Progenitor cell of endocrine pancreas (in vitro differentiated cells): ENCODE measurements at regions not wholly inside any gene's neighbourhood (a gene's known extent, or its start where the extent isn't known, plus 50 kb on each side); places are given as distances from the start of the nearest gene placed in this dataset.
"Not testable (repeated sequence)": the region's sequence is repeated elsewhere in the genome, so short reads cannot be mapped to it uniquely, and the experiment has no call there.

Experiments
- DNase-seq: peaks from one replicate; pipeline ENCODE4 v3.0.0; 2021; ENCODE audit warnings: low spot score; ENCODE audit not compliant: unreplicated experiment
- H3K27ac Mint-ChIP-seq: 2 replicates; pipeline ENCODE4 v1.8.0; 2021; ENCODE audit warnings: mild to moderate bottlenecking, moderate library complexity, mixed read lengths
- H3K27me3 Mint-ChIP-seq: 2 replicates; pipeline ENCODE4 v1.8.0; 2021; ENCODE audit warnings: mixed read lengths
- H3K36me3 Mint-ChIP-seq: 2 replicates; pipeline ENCODE4 v1.8.0; 2022; ENCODE audit warnings: mixed read lengths; ENCODE audit not compliant: insufficient read depth
- H3K4me1 Mint-ChIP-seq: 2 replicates; pipeline ENCODE4 v1.8.0; 2021; ENCODE audit warnings: low read depth, mixed read lengths
- H3K4me3 Mint-ChIP-seq: 2 replicates; pipeline ENCODE4 v1.8.0; 2021; ENCODE audit warnings: low read depth, mild to moderate bottlenecking, moderate library complexity, mixed read lengths
- H3K9me3 Mint-ChIP-seq: 2 replicates; pipeline ENCODE4 v1.8.0; 2021; ENCODE audit warnings: low read depth, mixed read lengths
- CTCF ChIP-seq: fragments of 200-600 bp; sonication (generic); IDR thresholded peaks from one replicate; pipeline ENCODE4 v1.5.0; 2021; ENCODE audit warnings: antibody characterized with exemption, mild to moderate bottlenecking; ENCODE audit not compliant: unreplicated experiment

- DNase-seq, result no peak
- Mint-ChIP-seq H3K9me3 (peaks cover 36% of the 10 kb centered on the region), H3K27me3 (no peaks in the 10 kb centered on the region), H3K4me3 (no peak overlapping the region), H3K36me3 (peaks cover 12% of the 10 kb centered on the region), H3K27ac (no peak overlapping the region), H3K4me1 (no peaks in the 10 kb centered on the region)
- TF ChIP-seq CTCF, result no peak
Observed at GRCh38 chr22:11628651-11629511, 3899.1 kb upstream of the OR11H1 start.

DNA sequence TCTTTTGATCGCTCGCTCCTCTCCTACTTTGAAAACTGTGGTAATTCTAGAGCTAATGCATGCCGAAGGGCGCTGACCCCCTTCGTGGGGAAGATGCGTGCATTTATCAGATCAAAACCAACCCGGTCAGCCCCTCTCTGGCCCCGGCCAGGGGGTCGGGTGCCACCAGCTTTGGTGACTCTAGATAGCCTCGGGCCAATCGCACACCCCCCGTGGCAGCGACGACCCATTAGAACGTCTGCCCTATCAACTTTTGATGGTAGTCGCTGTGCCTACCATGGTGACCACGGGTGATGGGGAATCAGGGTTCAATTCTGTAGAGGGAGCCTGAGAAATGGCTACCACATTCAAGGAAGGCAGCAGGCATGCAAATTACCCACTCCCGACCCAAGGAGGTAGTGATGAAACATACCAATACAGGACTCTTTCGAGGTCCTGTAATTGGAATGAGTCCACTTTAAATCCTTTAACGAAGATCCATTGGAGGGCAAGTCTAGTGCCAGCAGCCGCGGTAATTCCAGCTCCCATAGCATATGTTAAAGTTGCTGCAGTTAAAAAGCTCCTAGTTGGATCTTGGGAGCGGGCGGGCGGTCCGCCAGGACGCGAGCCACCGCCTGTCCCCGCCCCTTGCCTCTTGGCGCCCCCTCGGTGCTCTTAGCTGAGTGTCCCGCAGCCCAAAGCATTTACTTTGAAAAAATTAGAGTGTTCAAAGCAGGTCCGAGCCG, 3898.2 kb upstream of the OR11H1 start:
- TF ChIP-seq CTCF, result no peak
- Mint-ChIP-seq H3K27me3 (no peaks in the 10 kb centered on the region), H3K27ac (no peak overlapping the region), H3K36me3 (peaks cover 12% of the 10 kb centered on the region), H3K4me3 (no peak overlapping the region), H3K4me1 (no peaks in the 10 kb centered on the region), H3K9me3 (peaks cover 27% of the 10 kb centered on the region)
- no peak for DNase-seq

DNA sequence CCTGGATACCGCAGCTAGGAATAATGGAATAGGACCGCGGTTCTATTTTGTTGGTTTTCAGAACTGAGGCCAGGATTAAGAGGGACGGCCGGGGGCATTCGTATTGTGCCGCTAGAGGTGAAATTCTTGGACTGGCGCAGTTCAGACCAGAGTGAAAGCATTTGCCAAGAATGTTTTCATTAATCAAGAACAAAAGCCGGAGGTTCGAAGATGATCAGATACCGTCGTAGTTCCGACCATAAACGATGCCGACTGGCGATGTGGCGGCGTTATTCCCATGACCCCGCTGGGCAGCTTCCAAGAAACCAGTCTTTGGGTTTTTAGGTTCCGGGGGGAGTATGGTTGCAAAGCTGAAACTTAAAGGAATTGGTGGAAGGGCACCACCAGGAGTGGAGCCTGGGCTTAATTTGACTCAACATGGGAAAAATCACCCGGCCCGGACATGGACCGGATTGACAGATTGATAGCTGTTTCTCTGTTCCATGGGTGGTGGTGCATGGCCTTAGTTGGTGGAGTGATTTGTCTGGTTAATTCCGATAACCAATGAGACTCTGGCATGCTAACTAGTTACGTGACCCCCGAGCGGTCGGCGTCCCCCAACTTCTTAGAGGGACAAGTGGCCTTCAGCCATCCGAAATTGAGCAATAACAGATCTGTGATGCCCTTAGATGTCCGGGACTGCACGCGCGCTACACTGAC, 3897.5 kb upstream of the OR11H1 start:
- H3K36me3 Mint-ChIP-seq, result peaks cover 12% of the 10 kb centered on the region
- H3K27ac Mint-ChIP-seq, H3K4me3 Mint-ChIP-seq, DNase-seq, H3K27me3 Mint-ChIP-seq, H3K4me1 Mint-ChIP-seq: not testable (repeated sequence)
- peaks cover 23% of the 10 kb centered on the region for H3K9me3 Mint-ChIP-seq
